ENCODE measurements at regions not wholly inside any gene's neighbourhood (a gene's known extent, or its start where the extent isn't known, plus 50 kb on each side); places are given as distances from the start of the nearest gene placed in this dataset.

GRCh38 chr5:108590799-108591198 lies 156.9 kb upstream of the FER start:
- Mint-ChIP-seq H3K27me3 (ENCODE audit: insufficient read depth, unreplicated experiment) (no peaks in the 10 kb centered on the region), H3K4me1 (ENCODE audit: insufficient read depth, unreplicated experiment) (no peaks in the 10 kb centered on the region), H3K27ac (ENCODE audit: low read depth, unreplicated experiment) (no peak overlapping the region), H3K4me3 (ENCODE audit: unreplicated experiment) (no peak overlapping the region), H3K9me3 (ENCODE audit: unreplicated experiment) (no peaks in the 10 kb centered on the region), H3K36me3 (ENCODE audit: insufficient read depth, unreplicated experiment) (no peaks in the 10 kb centered on the region)
- POLR2A ChIA-PET: interaction anchor here (0.7 kb wide), 1 partner anchor 356 kb away, joined by 3 read pairs; no protein-coding TSS in a partner anchor
- intact Hi-C loops (cut with micrococcal nuclease): no loop called here
- TF ChIP-seq CTCF (IDR thresholded peaks at IDR 0.05; ENCODE audit: unreplicated experiment): no peak
- CTCF ChIA-PET: no interaction called here
- DNase-seq (ENCODE audit: unreplicated experiment): no peak
- no TSS peak for BruUV-seq (replicated peaks)

GRCh38 chr5:108588323-108588722 lies 159.4 kb upstream of the FER start:
- intact Hi-C loops (cut with micrococcal nuclease): no loop called here
- Mint-ChIP-seq H3K9me3 (ENCODE audit: unreplicated experiment) (no peaks in the 10 kb centered on the region), H3K27me3 (ENCODE audit: insufficient read depth, unreplicated experiment) (no peaks in the 10 kb centered on the region), H3K4me3 (ENCODE audit: unreplicated experiment) (no peak overlapping the region), H3K27ac (ENCODE audit: low read depth, unreplicated experiment) (no peak overlapping the region), H3K36me3 (ENCODE audit: insufficient read depth, unreplicated experiment) (no peaks in the 10 kb centered on the region), H3K4me1 (ENCODE audit: insufficient read depth, unreplicated experiment) (no peaks in the 10 kb centered on the region)
- BruUV-seq (replicated peaks): no TSS peak
- ChIA-PET CTCF (interaction anchor here (0.6 kb wide), 1 partner anchor 49 kb away, joined by 3 read pairs; no protein-coding TSS in a partner anchor), POLR2A (no interaction called here)
- TF ChIP-seq CTCF (IDR thresholded peaks at IDR 0.05; ENCODE audit: unreplicated experiment): no peak
- no peak for DNase-seq (ENCODE audit: unreplicated experiment)

- Mint-ChIP-seq H3K27ac (ENCODE audit: low read depth, unreplicated experiment) (no peak overlapping the region), H3K4me1 (ENCODE audit: insufficient read depth, unreplicated experiment) (no peaks in the 10 kb centered on the region), H3K4me3 (ENCODE audit: unreplicated experiment) (no peak overlapping the region), H3K9me3 (ENCODE audit: unreplicated experiment) (no peaks in the 10 kb centered on the region), H3K27me3 (ENCODE audit: insufficient read depth, unreplicated experiment) (no peaks in the 10 kb centered on the region), H3K36me3 (ENCODE audit: insufficient read depth, unreplicated experiment) (no peaks in the 10 kb centered on the region)
- TF ChIP-seq CTCF (IDR thresholded peaks at IDR 0.05; ENCODE audit: unreplicated experiment): no peak
- no peak for DNase-seq (ENCODE audit: unreplicated experiment)
- ChIA-PET CTCF (interaction anchor here (0.6 kb wide), 1 partner anchor 129 kb away, joined by 3 read pairs; no protein-coding TSS in a partner anchor), POLR2A (no interaction called here)
- intact Hi-C loops (cut with micrococcal nuclease): no loop called here
- BruUV-seq (replicated peaks): no TSS peak
These were observed 159.9 kb upstream of the FER start for GRCh38 chr5:108587821-108588220.

- ChIA-PET CTCF (no interaction called here), POLR2A (interaction anchor here (1.0 kb wide), 1 partner anchor 11 kb away, joined by 5 read pairs; no protein-coding TSS in a partner anchor)
- no peaks in the 10 kb centered on the region for H3K36me3 Mint-ChIP-seq (ENCODE audit: insufficient read depth, unreplicated experiment)
- H3K27me3 Mint-ChIP-seq (ENCODE audit: insufficient read depth, unreplicated experiment): no peaks in the 10 kb centered on the region
- intact Hi-C loops (cut with micrococcal nuclease): no loop called here
- no peak for DNase-seq (ENCODE audit: unreplicated experiment)
- H3K27ac Mint-ChIP-seq (ENCODE audit: low read depth, unreplicated experiment): no peak overlapping the region
- no peaks in the 10 kb centered on the region for H3K4me1 Mint-ChIP-seq (ENCODE audit: insufficient read depth, unreplicated experiment)
- BruUV-seq (replicated peaks): no TSS peak
- peaks cover 6% of the 10 kb centered on the region for H3K9me3 Mint-ChIP-seq (ENCODE audit: unreplicated experiment)
- H3K4me3 Mint-ChIP-seq (ENCODE audit: unreplicated experiment): no peak overlapping the region
- no peak for TF ChIP-seq CTCF (IDR thresholded peaks at IDR 0.05; ENCODE audit: unreplicated experiment)
These were observed 166.7 kb upstream of the FER start for GRCh38 chr5:108581026-108581425.
